ENCODE measurements at regions not wholly inside any gene's neighbourhood (a gene's known extent, or its start where the extent isn't known, plus 50 kb on each side); places are given as distances from the start of the nearest gene placed in this dataset.

DNA sequence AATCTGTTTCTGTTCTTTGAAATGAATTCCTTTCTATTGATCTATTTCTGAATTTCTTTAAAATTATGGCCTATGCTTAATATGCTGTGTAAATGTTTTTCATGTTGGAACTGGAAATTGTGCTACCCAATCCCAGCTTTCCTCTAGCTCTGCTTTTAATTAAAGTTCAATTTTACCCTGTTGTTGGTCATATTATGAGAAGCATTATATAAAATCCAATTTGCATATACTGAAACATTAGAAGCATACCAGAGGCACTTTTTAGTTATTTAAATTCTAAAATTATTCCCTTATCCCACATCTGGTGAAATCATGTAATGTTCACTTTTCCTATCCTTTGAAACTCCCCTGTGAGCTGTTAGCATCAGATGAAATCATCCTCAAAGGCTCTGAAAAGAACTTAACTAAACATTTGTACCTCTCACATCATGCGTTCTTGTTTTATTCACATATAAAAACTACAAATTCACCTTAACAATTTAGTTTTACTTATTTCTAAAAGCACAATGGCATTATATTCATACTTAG lies 160.6 kb upstream of the COL21A1 start:
- intact Hi-C loops (cut with micrococcal nuclease) = no loop called here
- no peaks in the 10 kb centered on the region for H3K9me3 ChIP-seq (replicated peaks)
- peaks cover 15% of the 10 kb centered on the region for H3K4me1 ChIP-seq
- no peaks in the 10 kb centered on the region for H3K36me3 ChIP-seq
- TF ChIP-seq, protein P1, sequence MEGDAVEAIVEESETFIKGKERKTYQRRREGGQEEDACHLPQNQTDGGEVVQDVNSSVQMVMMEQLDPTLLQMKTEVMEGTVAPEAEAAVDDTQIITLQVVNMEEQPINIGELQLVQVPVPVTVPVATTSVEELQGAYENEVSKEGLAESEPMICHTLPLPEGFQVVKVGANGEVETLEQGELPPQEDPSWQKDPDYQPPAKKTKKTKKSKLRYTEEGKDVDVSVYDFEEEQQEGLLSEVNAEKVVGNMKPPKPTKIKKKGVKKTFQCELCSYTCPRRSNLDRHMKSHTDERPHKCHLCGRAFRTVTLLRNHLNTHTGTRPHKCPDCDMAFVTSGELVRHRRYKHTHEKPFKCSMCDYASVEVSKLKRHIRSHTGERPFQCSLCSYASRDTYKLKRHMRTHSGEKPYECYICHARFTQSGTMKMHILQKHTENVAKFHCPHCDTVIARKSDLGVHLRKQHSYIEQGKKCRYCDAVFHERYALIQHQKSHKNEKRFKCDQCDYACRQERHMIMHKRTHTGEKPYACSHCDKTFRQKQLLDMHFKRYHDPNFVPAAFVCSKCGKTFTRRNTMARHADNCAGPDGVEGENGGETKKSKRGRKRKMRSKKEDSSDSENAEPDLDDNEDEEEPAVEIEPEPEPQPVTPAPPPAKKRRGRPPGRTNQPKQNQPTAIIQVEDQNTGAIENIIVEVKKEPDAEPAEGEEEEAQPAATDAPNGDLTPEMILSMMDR (IDR thresholded peaks at IDR 0.05; ENCODE audit: borderline replicate concordance) = no peak
- DNase-seq = no peak
- H3K27ac ChIP-seq (replicated peaks) = no peak overlapping the region
- H3K27me3 ChIP-seq (ENCODE audit: low read depth) = no peaks in the 10 kb centered on the region
- no peak overlapping the region for H3K4me3 ChIP-seq

DNA sequence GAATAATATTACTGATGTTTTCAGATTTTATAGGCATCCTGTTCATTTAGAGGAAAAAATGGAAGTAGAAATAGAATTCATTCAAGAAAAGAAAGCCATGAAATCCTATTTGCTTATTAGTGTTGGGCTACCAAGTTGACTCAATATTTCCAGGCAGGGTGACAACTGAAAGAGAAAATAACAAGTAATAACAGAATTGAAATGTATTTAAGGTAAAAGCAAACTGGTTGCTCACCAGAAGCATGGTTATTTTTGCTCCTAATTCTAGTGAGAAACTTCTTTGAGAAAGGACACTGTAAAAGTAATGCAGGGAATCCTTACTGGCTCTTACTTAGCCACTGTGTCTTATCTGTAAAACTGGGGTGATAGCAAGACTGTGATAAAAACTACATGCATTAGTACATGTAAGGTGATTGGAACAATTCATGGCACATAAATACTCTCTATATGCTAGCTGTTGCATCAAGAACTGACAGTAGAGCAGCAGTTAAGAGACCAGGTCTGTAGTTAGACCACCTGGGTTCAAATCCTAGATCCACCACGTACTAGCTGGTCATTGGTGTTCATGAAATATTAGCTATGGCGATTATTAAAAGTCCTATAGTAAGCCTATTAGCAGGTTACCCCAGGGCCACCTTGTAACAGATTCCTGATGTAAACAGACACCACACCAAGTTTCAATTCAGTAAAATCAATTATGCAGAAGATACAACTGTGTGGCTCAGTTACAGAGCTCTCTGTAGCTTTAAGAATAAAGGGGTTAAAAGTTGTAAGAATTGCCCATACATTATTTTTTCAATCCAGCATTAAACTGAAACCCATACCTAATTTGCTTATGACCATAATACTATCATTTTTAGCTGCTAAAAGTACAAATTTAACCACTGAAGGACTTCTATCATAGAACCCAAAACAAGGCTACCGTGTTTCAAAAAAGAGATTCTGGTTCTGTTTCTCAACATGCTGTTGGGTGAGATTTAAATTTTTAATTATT lies 159.2 kb upstream of the COL21A1 start:
- Histone ChIP-seq H3K27ac (replicated peaks) (no peak overlapping the region), H3K36me3 (no peaks in the 10 kb centered on the region), H3K4me1 (peaks cover 15% of the 10 kb centered on the region), H3K9me3 (replicated peaks) (peaks cover 3% of the 10 kb centered on the region), H3K4me3 (no peak overlapping the region), H3K27me3 (ENCODE audit: low read depth) (no peaks in the 10 kb centered on the region)
- DNase-seq = no peak
- TF ChIP-seq, protein P1 (IDR thresholded peaks at IDR 0.05; ENCODE audit: borderline replicate concordance) = no peak
- intact Hi-C loops (cut with micrococcal nuclease) = no loop called here

DNA sequence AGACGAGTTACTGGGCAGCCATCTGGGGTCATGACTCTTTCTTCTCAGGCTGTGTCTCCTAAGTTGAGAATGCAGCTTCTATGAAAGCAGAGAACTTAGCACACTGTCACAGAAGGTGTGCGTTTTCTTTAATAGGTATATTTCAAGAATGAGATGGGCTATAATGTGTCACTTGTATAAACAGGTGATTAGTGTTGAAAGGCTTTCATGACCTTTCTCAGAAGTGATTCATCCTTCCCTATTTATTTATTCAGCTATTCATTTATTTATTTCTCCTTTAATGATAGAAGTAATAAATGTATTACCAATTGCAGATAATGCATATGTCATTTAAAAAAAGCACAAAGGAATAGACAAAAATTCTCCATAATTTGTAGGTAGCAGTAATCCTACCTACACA lies 157.2 kb upstream of the COL21A1 start:
- DNase-seq = no peak
- peaks cover 6% of the 10 kb centered on the region for H3K9me3 ChIP-seq (replicated peaks)
- no peaks in the 10 kb centered on the region for H3K27me3 ChIP-seq (ENCODE audit: low read depth)
- no peak overlapping the region for H3K27ac ChIP-seq (replicated peaks)
- TF ChIP-seq, protein P1 (IDR thresholded peaks at IDR 0.05; ENCODE audit: borderline replicate concordance) = no peak
- no peaks in the 10 kb centered on the region for H3K36me3 ChIP-seq
- intact Hi-C loops (cut with micrococcal nuclease) = no loop called here
- H3K4me1 ChIP-seq = peaks cover 15% of the 10 kb centered on the region
- no peak overlapping the region for H3K4me3 ChIP-seq

GRCh38 chr6:56403745-56404144 lies 156.4 kb upstream of the COL21A1 start:
- H3K4me1 ChIP-seq = peaks cover 15% of the 10 kb centered on the region
- TF ChIP-seq, protein P1 (IDR thresholded peaks at IDR 0.05; ENCODE audit: borderline replicate concordance) = no peak
- no peaks in the 10 kb centered on the region for H3K36me3 ChIP-seq
- H3K27me3 ChIP-seq (ENCODE audit: low read depth) = no peaks in the 10 kb centered on the region
- peaks cover 6% of the 10 kb centered on the region for H3K9me3 ChIP-seq (replicated peaks)
- no peak for DNase-seq
- H3K4me3 ChIP-seq = no peak overlapping the region
- intact Hi-C loops (cut with micrococcal nuclease) = no loop called here
- peak overlapping the region; percentile 31 for H3K27ac ChIP-seq (replicated peaks)

GRCh38 chr6:56401477-56402070 lies 154.2 kb upstream of the COL21A1 start:
- Histone ChIP-seq H3K4me3 (no peak overlapping the region), H3K4me1 (peaks cover 15% of the 10 kb centered on the region), H3K36me3 (no peaks in the 10 kb centered on the region), H3K27ac (replicated peaks) (no peak overlapping the region), H3K27me3 (ENCODE audit: low read depth) (no peaks in the 10 kb centered on the region), H3K9me3 (replicated peaks) (peaks cover 6% of the 10 kb centered on the region)
- TF ChIP-seq, protein P1 (IDR thresholded peaks at IDR 0.05; ENCODE audit: borderline replicate concordance) = no peak
- intact Hi-C loops (cut with micrococcal nuclease) = no loop called here
- no peak for DNase-seq
